ENCODE measurements at regions not wholly inside any gene's neighbourhood (a gene's known extent, or its start where the extent isn't known, plus 50 kb on each side); places are given as distances from the start of the nearest gene placed in this dataset.

DNA sequence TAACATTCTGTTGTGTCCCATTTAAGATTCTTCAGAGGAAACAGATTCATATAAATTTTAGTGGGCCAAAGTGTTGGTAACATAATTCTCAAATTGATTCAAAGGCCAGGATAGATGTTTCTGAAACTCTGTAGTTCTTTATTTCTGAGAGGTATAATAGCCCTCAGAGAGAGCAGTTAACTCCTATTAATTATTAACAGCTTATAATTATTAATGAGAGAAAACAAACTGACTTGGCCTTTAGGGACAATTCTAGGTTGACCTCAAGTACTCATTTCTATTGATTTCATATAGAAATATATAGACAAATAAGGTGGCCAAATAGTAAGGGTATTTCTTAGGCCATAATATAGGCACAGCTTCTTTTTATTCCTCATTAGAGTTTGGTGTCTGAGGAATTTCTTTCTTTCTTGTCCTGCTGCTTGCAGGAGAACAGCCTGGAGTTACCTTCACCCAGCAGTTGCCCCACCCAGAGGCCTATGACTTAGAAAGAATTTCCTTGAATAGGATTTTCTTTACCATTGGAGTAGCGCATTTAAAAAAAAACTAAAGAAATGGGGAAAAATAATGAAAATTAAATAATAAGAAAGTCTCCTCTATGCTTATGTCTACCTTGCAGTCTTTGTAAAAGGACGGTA, 1430.1 kb upstream of the SPRY2 start (continued):
- TF ChIP-seq, protein P1, sequence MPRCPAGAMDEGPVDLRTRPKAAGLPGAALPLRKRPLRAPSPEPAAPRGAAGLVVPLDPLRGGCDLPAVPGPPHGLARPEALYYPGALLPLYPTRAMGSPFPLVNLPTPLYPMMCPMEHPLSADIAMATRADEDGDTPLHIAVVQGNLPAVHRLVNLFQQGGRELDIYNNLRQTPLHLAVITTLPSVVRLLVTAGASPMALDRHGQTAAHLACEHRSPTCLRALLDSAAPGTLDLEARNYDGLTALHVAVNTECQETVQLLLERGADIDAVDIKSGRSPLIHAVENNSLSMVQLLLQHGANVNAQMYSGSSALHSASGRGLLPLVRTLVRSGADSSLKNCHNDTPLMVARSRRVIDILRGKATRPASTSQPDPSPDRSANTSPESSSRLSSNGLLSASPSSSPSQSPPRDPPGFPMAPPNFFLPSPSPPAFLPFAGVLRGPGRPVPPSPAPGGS (IDR thresholded peaks at IDR 0.05) = no peak
- TF ChIP-seq ZSCAN20 (CRISPR knock-in tag; IDR thresholded peaks at IDR 0.05) (no peak), ZFP36 (IDR thresholded peaks at IDR 0.05; ENCODE audit: borderline replicate concordance, partially characterized antibody) (no peak), HOXA7 (CRISPR knock-in tag; IDR thresholded peaks at IDR 0.05) (no peak), ESRRA (IDR thresholded peaks at IDR 0.05; ENCODE audit: borderline replicate concordance, low read length) (no peak), SREBF2 (IDR thresholded peaks at IDR 0.05) (no peak)
- TF ChIP-seq, protein P2, sequence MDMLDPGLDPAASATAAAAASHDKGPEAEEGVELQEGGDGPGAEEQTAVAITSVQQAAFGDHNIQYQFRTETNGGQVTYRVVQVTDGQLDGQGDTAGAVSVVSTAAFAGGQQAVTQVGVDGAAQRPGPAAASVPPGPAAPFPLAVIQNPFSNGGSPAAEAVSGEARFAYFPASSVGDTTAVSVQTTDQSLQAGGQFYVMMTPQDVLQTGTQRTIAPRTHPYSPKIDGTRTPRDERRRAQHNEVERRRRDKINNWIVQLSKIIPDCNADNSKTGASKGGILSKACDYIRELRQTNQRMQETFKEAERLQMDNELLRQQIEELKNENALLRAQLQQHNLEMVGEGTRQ (IDR thresholded peaks at IDR 0.05) = no peak
- TF ChIP-seq, protein P3, sequence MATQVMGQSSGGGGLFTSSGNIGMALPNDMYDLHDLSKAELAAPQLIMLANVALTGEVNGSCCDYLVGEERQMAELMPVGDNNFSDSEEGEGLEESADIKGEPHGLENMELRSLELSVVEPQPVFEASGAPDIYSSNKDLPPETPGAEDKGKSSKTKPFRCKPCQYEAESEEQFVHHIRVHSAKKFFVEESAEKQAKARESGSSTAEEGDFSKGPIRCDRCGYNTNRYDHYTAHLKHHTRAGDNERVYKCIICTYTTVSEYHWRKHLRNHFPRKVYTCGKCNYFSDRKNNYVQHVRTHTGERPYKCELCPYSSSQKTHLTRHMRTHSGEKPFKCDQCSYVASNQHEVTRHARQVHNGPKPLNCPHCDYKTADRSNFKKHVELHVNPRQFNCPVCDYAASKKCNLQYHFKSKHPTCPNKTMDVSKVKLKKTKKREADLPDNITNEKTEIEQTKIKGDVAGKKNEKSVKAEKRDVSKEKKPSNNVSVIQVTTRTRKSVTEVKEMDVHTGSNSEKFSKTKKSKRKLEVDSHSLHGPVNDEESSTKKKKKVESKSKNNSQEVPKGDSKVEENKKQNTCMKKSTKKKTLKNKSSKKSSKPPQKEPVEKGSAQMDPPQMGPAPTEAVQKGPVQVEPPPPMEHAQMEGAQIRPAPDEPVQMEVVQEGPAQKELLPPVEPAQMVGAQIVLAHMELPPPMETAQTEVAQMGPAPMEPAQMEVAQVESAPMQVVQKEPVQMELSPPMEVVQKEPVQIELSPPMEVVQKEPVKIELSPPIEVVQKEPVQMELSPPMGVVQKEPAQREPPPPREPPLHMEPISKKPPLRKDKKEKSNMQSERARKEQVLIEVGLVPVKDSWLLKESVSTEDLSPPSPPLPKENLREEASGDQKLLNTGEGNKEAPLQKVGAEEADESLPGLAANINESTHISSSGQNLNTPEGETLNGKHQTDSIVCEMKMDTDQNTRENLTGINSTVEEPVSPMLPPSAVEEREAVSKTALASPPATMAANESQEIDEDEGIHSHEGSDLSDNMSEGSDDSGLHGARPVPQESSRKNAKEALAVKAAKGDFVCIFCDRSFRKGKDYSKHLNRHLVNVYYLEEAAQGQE (IDR thresholded peaks at IDR 0.05) = no peak
- TF ChIP-seq, protein P4, sequence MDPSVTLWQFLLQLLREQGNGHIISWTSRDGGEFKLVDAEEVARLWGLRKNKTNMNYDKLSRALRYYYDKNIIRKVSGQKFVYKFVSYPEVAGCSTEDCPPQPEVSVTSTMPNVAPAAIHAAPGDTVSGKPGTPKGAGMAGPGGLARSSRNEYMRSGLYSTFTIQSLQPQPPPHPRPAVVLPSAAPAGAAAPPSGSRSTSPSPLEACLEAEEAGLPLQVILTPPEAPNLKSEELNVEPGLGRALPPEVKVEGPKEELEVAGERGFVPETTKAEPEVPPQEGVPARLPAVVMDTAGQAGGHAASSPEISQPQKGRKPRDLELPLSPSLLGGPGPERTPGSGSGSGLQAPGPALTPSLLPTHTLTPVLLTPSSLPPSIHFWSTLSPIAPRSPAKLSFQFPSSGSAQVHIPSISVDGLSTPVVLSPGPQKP (IDR thresholded peaks at IDR 0.05; ENCODE audit: low read depth, low read length) = no peak

DNA sequence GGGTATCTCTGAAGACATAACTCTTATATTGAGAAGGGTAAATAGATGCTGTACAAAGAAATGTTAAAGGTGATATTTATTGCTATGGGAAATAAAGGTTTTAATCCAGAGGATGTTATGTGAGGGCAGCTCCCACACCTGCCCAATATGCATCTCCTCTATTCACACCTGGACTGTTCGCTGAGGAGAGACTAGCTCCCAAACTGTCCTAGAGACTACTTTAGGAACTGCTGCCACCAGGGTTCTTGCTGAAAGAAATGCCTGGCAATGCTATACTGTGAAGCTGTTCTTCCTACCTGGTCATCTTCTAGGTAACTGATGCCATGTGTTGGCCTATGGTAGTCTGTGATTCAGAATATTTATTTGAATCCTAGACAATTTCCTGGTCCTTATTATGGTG, 1421.5 kb upstream of the SPRY2 start:
- ChIA-PET POLR2A (no interaction called here), CTCF (no interaction called here)
- Histone ChIP-seq H3K9me3 (no peaks in the 10 kb centered on the region), H3K4me3 (no peak overlapping the region), H3K27ac (no peak overlapping the region), H3K4me2 (no peak overlapping the region), H3K4me1 (no peaks in the 10 kb centered on the region)
- ATAC-seq (no peak), FAIRE-seq (no peak), DNase-seq (ENCODE audit: low read depth in 1 of 2, low spot score in 1 of 2) (no peak)
- TF ChIP-seq, protein P5, sequence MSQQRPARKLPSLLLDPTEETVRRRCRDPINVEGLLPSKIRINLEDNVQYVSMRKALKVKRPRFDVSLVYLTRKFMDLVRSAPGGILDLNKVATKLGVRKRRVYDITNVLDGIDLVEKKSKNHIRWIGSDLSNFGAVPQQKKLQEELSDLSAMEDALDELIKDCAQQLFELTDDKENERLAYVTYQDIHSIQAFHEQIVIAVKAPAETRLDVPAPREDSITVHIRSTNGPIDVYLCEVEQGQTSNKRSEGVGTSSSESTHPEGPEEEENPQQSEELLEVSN (IDR thresholded peaks at IDR 0.05; ENCODE audit: borderline replicate concordance, low read depth) = no peak
- no peak for TF ChIP-seq BHLHE40 (IDR thresholded peaks at IDR 0.05; ENCODE audit: low read depth, low read length)
- TF ChIP-seq, protein P6, sequence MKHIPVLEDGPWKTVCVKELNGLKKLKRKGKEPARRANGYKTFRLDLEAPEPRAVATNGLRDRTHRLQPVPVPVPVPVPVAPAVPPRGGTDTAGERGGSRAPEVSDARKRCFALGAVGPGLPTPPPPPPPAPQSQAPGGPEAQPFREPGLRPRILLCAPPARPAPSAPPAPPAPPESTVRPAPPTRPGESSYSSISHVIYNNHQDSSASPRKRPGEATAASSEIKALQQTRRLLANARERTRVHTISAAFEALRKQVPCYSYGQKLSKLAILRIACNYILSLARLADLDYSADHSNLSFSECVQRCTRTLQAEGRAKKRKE (CRISPR knock-in tag; IDR thresholded peaks at IDR 0.05; ENCODE audit: low read depth) = no peak
- TF ChIP-seq GATA3 (IDR thresholded peaks at IDR 0.05; ENCODE audit: borderline replicate concordance) = no peak
- TF ChIP-seq ZNF302 (CRISPR knock-in tag; IDR thresholded peaks at IDR 0.05) = no peak
- TF ChIP-seq, protein P3 (IDR thresholded peaks at IDR 0.05) = no peak
- TF ChIP-seq KDM5A (IDR thresholded peaks at IDR 0.05) = no peak
- no peak for TF ChIP-seq JUN (IDR thresholded peaks at IDR 0.05)
- TF ChIP-seq FOXS1 (CRISPR knock-in tag; IDR thresholded peaks at IDR 0.05) = no peak
- TF ChIP-seq ZC3H11A (IDR thresholded peaks at IDR 0.05) = no peak
- no peak for TF ChIP-seq EHMT2 (IDR thresholded peaks at IDR 0.05; ENCODE audit: low read depth)
- TF ChIP-seq HDAC2 (IDR thresholded peaks at IDR 0.05) = no peak
- no peak for TF ChIP-seq HOXB13 (CRISPR knock-in tag; IDR thresholded peaks at IDR 0.05; ENCODE audit: low read depth)
- no peak for TF ChIP-seq NR3C1 (IDR thresholded peaks at IDR 0.05)
- no peak for TF ChIP-seq FOSB (CRISPR knock-in tag; IDR thresholded peaks at IDR 0.05)
- no peak for TF ChIP-seq TP53 (CRISPR knock-in tag; IDR thresholded peaks at IDR 0.05)
- 0% methylated on average over 1 of the region's 1 CpG for WGBS (ENCODE audit: missing lambda C conversion rate)

All from A549 (cell line).